Neural cell (in vitro differentiated cells): ENCODE measurements at regions not wholly inside any gene's neighbourhood (a gene's known extent, or its start where the extent isn't known, plus 50 kb on each side); places are given as distances from the start of the nearest gene placed in this dataset.

Experiments
- H2AFZ ChIP-seq: fragments of 200-600, 300-800 bp; sonication (generic), shearing (Covaris generic); 2 replicates; pipeline ENCODE4 v1.6.0; 2014; ENCODE audit warnings: low read depth, mild to moderate bottlenecking, antibody characterized with exemption, low read length, moderate library complexity
- H3F3A ChIP-seq: fragments of 200-600 bp; shearing (Covaris generic); 2 replicates; pipeline ENCODE4 v1.6.1; 2016; ENCODE audit warnings: mild to moderate bottlenecking, moderate library complexity, mixed read lengths, antibody characterized with exemption, low read length; ENCODE audit not compliant: insufficient read depth, poor library complexity, severe bottlenecking
- H3K27ac ChIP-seq: fragments of 200-600, 300-800 bp; sonication (generic), shearing (Covaris generic); 2 replicates; pipeline ENCODE4 v1.5.1; 2014; ENCODE audit warnings: mild to moderate bottlenecking, low read length, moderate library complexity
- H3K27me3 ChIP-seq: fragments of 300-800, 200-600 bp; sonication (generic), shearing (Covaris generic); 2 replicates; pipeline ENCODE4 v1.6.0; 2014; ENCODE audit warnings: mild to moderate bottlenecking, low read depth, low read length, moderate library complexity; ENCODE audit not compliant: insufficient read depth
- H3K36me3 ChIP-seq: fragments of 300-800, 200-600 bp; sonication (generic), shearing (Covaris generic); 2 replicates; pipeline ENCODE4 v1.5.1; 2014; ENCODE audit warnings: mild to moderate bottlenecking, antibody characterized with exemption, low read length, moderate library complexity; ENCODE audit not compliant: insufficient read depth
- H3K4me2 ChIP-seq: fragments of 300-800, 200-600 bp; sonication (generic), shearing (Covaris generic); 2 replicates; pipeline ENCODE4 v1.6.0; 2014; ENCODE audit warnings: mild to moderate bottlenecking, low read length
- H3K4me3 ChIP-seq: fragments of 300-800, 200-600 bp; sonication (generic), shearing (Covaris generic); 2 replicates; pipeline ENCODE4 v1.5.1; 2014; ENCODE audit warnings: mild to moderate bottlenecking, low read length, moderate library complexity
- H3K79me2 ChIP-seq: fragments of 200-600 bp; shearing (Covaris generic); replicated peaks from 2 replicates; pipeline ENCODE4 v1.6.0; 2014; ENCODE audit warnings: mild to moderate bottlenecking, low read length, moderate library complexity; ENCODE audit not compliant: insufficient read depth
- H3K9ac ChIP-seq: fragments of 300-800, 200-600 bp; sonication (generic), shearing (Covaris generic); 2 replicates; pipeline ENCODE4 v1.6.1; 2016; ENCODE audit warnings: mild to moderate bottlenecking, low read length, mixed read lengths
- H3K9me2 ChIP-seq: fragments of 200-600 bp; shearing (Covaris generic); 2 replicates; pipeline ENCODE4 v1.6.1; 2016; ENCODE audit warnings: mild to moderate bottlenecking, low read length, mixed read lengths; ENCODE audit not compliant: insufficient read depth
- H3K9me3 ChIP-seq: fragments of 200-600, 300-800 bp; sonication (generic), shearing (Covaris generic); 2 replicates; pipeline ENCODE4 v1.6.1; 2016; ENCODE audit warnings: mild to moderate bottlenecking, mixed run types, low read length, moderate library complexity, mixed read lengths
- H4K20me1 ChIP-seq: fragments of 200-600 bp; shearing (Covaris generic); 2 replicates; pipeline ENCODE4 v1.6.1; 2016; ENCODE audit warnings: mild to moderate bottlenecking, mixed run types; ENCODE audit not compliant: insufficient read depth
- CTCF ChIP-seq: fragments of 450-650 bp; IDR thresholded peaks from 2 replicates; pipeline ENCODE4 v1.5.1; 2014; ENCODE audit warnings: antibody characterized with exemption, mild to moderate bottlenecking, moderate library complexity; ENCODE audit not compliant: poor library complexity, severe bottlenecking
- EP300 ChIP-seq: fragments of 450-650 bp; conservative IDR thresholded peaks from 2 replicates; pipeline ENCODE4 v1.6.1; 2014; ENCODE audit warnings: antibody characterized with exemption, mild to moderate bottlenecking, moderate library complexity; ENCODE audit not compliant: poor library complexity, severe bottlenecking
- MXI1 ChIP-seq: fragments of 450-650 bp; conservative IDR thresholded peaks from 2 replicates; pipeline ENCODE4 v1.6.1; 2014; ENCODE audit warnings: antibody characterized with exemption, mild to moderate bottlenecking; ENCODE audit not compliant: poor library complexity, severe bottlenecking
- POLR2AphosphoS5 ChIP-seq: IDR thresholded peaks from 2 replicates; pipeline ENCODE4 v1.6.1; 2012
- RAD21 ChIP-seq: fragments of 450-650 bp; conservative IDR thresholded peaks from 2 replicates; pipeline ENCODE4 v1.6.1; 2014; ENCODE audit warnings: antibody characterized with exemption, mild to moderate bottlenecking, moderate library complexity
- REST ChIP-seq: IDR thresholded peaks from 2 replicates; pipeline ENCODE4 v1.6.1; 2012; ENCODE audit warnings: borderline replicate concordance
- SMC3 ChIP-seq: fragments of 450-650 bp; conservative IDR thresholded peaks from 2 replicates; pipeline ENCODE4 v1.6.1; 2014; ENCODE audit warnings: antibody characterized with exemption, mild to moderate bottlenecking, moderate library complexity; ENCODE audit not compliant: poor library complexity
- TAF1 ChIP-seq: IDR thresholded peaks from 2 replicates; pipeline ENCODE4 v1.6.1; 2012; ENCODE audit warnings: low read depth

- TF ChIP-seq SMC3 (no peak), TAF1 (no peak), EP300 (no peak), RAD21 (no peak), CTCF (no peak), REST (no peak)
- Histone ChIP-seq H3K36me3 (no peaks in the 10 kb centered on the region), H3K4me3 (no peak overlapping the region), H3K4me2 (no peak overlapping the region), H2AFZ (no peak overlapping the region), H3K9ac (no peak overlapping the region), H3K79me2 (no peaks in the 10 kb centered on the region), H3F3A (no peaks in the 10 kb centered on the region), H3K9me2 (no peaks in the 10 kb centered on the region), H4K20me1 (no peaks in the 10 kb centered on the region), H3K27ac (no peak overlapping the region), H3K27me3 (no peaks in the 10 kb centered on the region), H3K9me3 (no peaks in the 10 kb centered on the region)
These were observed 334.8 kb downstream of the DRD1 start for GRCh38 chr5:175109058-175109755.

- no peaks in the 10 kb centered on the region for H3K9me2 ChIP-seq
- no peak overlapping the region for H3K4me2 ChIP-seq
- H3K27ac ChIP-seq = no peak overlapping the region
- no peaks in the 10 kb centered on the region for H3K27me3 ChIP-seq
- H3K9ac ChIP-seq = no peak overlapping the region
- H3K79me2 ChIP-seq = no peaks in the 10 kb centered on the region
- no peaks in the 10 kb centered on the region for H3K36me3 ChIP-seq
- no peaks in the 10 kb centered on the region for H3F3A ChIP-seq
- H2AFZ ChIP-seq = no peak overlapping the region
- no peak overlapping the region for H3K4me3 ChIP-seq
- H4K20me1 ChIP-seq = no peaks in the 10 kb centered on the region
- TF ChIP-seq RAD21 = no peak
- no peak for TF ChIP-seq TAF1
- no peak for TF ChIP-seq EP300
- TF ChIP-seq POLR2AphosphoS5 = no peak
- no peak for TF ChIP-seq MXI1
- no peak for TF ChIP-seq SMC3
- no peaks in the 10 kb centered on the region for H3K9me3 ChIP-seq
These were observed 336.1 kb downstream of the DRD1 start for GRCh38 chr5:175107865-175108264.
